Fibroblast of lung (primary cell): ENCODE measurements at regions not wholly inside any gene's neighbourhood (a gene's known extent, or its start where the extent isn't known, plus 50 kb on each side); places are given as distances from the start of the nearest gene placed in this dataset.

Source experiments
- EZH2 ChIP-seq: IDR thresholded peaks from 2 replicates; pipeline ENCODE4 v1.5.1; 2012; ENCODE audit warnings: low read length, control low read depth, mild to moderate bottlenecking; ENCODE audit errors: missing control alignments
- TF ChIP-seq, protein P1 (sequence below), 2 donors: IDR thresholded peaks in 1 of 2; conservative IDR thresholded peaks in 1 of 2; 1 replicate in 1 of 2; 2 replicates in 1 of 2; pipeline ENCODE4 v1.5.1; 2011 to 2012; ENCODE audit warnings: low read length in 2 of 2, control low read depth in 1 of 2, inconsistent platforms in 1 of 2, low read depth in 1 of 2, mild to moderate bottlenecking in 1 of 2

GRCh38 chr1:229023651-229024300 is 247.1 kb upstream of the RAB4A start:
- no peak for TF ChIP-seq EZH2
- TF ChIP-seq, protein P1, sequence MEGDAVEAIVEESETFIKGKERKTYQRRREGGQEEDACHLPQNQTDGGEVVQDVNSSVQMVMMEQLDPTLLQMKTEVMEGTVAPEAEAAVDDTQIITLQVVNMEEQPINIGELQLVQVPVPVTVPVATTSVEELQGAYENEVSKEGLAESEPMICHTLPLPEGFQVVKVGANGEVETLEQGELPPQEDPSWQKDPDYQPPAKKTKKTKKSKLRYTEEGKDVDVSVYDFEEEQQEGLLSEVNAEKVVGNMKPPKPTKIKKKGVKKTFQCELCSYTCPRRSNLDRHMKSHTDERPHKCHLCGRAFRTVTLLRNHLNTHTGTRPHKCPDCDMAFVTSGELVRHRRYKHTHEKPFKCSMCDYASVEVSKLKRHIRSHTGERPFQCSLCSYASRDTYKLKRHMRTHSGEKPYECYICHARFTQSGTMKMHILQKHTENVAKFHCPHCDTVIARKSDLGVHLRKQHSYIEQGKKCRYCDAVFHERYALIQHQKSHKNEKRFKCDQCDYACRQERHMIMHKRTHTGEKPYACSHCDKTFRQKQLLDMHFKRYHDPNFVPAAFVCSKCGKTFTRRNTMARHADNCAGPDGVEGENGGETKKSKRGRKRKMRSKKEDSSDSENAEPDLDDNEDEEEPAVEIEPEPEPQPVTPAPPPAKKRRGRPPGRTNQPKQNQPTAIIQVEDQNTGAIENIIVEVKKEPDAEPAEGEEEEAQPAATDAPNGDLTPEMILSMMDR (conservative IDR thresholded peaks at IDR 0.05 in 1 of 2, IDR thresholded peaks at IDR 0.05 in 1 of 2; ENCODE audit: low read depth in 1 of 2, low read length in 2 of 2): no peak
